NCI-H524 (cell line): ENCODE measurements at regions not wholly inside any gene's neighbourhood (a gene's known extent, or its start where the extent isn't known, plus 50 kb on each side); places are given as distances from the start of the nearest gene placed in this dataset.
A peak's percentile ranks its signal among the peaks of the same experiment; 100 is the strongest.
"Not testable (repeated sequence)": the region's sequence is repeated elsewhere in the genome, so short reads cannot be mapped to it uniquely, and the experiment has no call there.

Experiments used
- DNase-seq, 2 experiments: peaks; one replicate each; lab custom pipeline; 2025; lab: John Stamatoyannopoulos, UW

- DNase-seq, result no peak
Observed at GRCh38 chr6:156194981-156195380, 582.2 kb upstream of the ARID1B start.

- no peak for DNase-seq
Observed at GRCh38 chr6:156193381-156193780, 583.8 kb upstream of the ARID1B start.

- DNase-seq, result no peak
Observed at GRCh38 chr6:156191895-156192294, 585.3 kb upstream of the ARID1B start.

- not testable (repeated sequence) for DNase-seq
Observed at GRCh38 chr6:156191390-156191789, 585.8 kb upstream of the ARID1B start.

GRCh38 chr6:156190270-156190669 is 586.9 kb upstream of the ARID1B start:
- peak; percentile 67 to 94 for DNase-seq

GRCh38 chr6:156189714-156190113 is 587.5 kb upstream of the ARID1B start:
- no peak for DNase-seq

GRCh38 chr6:156189195-156189594 is 588.0 kb upstream of the ARID1B start:
- DNase-seq, result no peak

GRCh38 chr6:156185113-156185512 is 592.1 kb upstream of the ARID1B start:
- DNase-seq, result no peak

- DNase-seq, result no peak
Observed at GRCh38 chr6:156183678-156184077, 593.5 kb upstream of the ARID1B start.

GRCh38 chr6:156182356-156182755 is 594.8 kb upstream of the ARID1B start:
- DNase-seq, result no peak

- DNase-seq, result no peak
Observed at GRCh38 chr6:156181506-156181905, 595.7 kb upstream of the ARID1B start.

- peak; percentile 23 to 75 for DNase-seq
Observed at GRCh38 chr6:156175971-156176421, 601.2 kb upstream of the ARID1B start.

- no peak for DNase-seq
Observed at GRCh38 chr6:156175433-156175832, 601.7 kb upstream of the ARID1B start.

GRCh38 chr6:156174031-156174890 is 602.9 kb upstream of the ARID1B start:
- DNase-seq, result no peak

GRCh38 chr6:156169371-156169770 is 607.8 kb upstream of the ARID1B start:
- no peak for DNase-seq

- no peak for DNase-seq
Observed at GRCh38 chr6:156167625-156168071, 609.5 kb upstream of the ARID1B start.

- DNase-seq, result no peak
Observed at GRCh38 chr6:156167016-156167624, 610.1 kb upstream of the ARID1B start.

- DNase-seq, result no peak
Observed at GRCh38 chr6:156166093-156166492, 611.1 kb upstream of the ARID1B start.

- peak in 1 of 2 experiments; percentile 26 for DNase-seq
Observed at GRCh38 chr6:156164701-156165452, 612.3 kb upstream of the ARID1B start.

- no peak for DNase-seq
Observed at GRCh38 chr6:156163311-156163710, 613.9 kb upstream of the ARID1B start.

- DNase-seq, result peak; percentile 32 to 75
Observed at GRCh38 chr6:156161471-156161870, 615.7 kb upstream of the ARID1B start.

- DNase-seq, result no peak
Observed at GRCh38 chr6:156160795-156161165, 616.4 kb upstream of the ARID1B start.
